Activated T-cell treated with anti-CD3 and anti-CD28 coated beads for 48 hours (primary cell): ENCODE measurements at regions not wholly inside any gene's neighbourhood (a gene's known extent, or its start where the extent isn't known, plus 50 kb on each side); places are given as distances from the start of the nearest gene placed in this dataset.
"Not testable (repeated sequence)": the region's sequence is repeated elsewhere in the genome, so short reads cannot be mapped to it uniquely, and the experiment has no call there.

Source experiments
- DNase-seq: peaks from one replicate; pipeline ENCODE4 v3.0.0-alpha.2; 2020; ENCODE audit warnings: low read depth

DNA sequence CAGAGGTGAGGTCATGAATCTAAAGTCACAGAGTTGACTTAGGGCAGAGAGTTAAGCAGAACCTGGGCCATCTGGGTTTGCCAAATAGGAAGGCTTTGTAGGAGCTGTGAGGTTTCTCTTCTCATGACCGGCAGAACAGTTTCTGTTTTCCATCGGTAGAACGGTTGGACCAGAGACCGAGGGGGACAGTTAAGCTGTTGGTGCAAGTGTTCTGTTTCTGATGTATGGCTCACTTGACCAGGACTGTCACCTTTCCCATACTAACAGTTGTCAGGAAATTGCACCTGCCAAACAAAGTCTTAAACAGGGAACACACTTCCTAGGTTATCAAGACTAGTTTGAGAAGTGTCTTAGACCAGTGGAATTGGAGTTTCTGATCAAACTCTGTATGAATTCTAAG lies 158.3 kb downstream of the PDCD6IP start:
- no peak for DNase-seq

DNA sequence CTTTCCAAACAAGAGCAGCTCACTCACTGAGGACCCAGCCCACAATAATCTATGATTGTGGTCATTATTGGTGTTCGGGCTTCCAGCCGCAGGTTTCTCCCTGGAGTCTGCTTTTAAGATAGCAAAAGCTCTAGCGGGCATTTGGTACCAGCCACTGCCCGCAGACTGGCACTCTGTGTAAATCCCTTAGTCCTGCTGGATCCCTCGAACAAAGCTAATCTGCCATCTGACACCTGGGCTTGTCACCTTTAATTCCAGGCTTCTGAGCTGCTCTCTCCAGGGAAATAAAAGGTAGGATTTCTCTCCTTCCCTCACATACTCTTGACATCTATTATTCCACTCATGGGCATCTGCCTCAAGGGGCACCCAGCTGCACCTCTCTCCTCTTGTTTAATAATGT lies 158.7 kb downstream of the PDCD6IP start:
- DNase-seq: no peak

DNA sequence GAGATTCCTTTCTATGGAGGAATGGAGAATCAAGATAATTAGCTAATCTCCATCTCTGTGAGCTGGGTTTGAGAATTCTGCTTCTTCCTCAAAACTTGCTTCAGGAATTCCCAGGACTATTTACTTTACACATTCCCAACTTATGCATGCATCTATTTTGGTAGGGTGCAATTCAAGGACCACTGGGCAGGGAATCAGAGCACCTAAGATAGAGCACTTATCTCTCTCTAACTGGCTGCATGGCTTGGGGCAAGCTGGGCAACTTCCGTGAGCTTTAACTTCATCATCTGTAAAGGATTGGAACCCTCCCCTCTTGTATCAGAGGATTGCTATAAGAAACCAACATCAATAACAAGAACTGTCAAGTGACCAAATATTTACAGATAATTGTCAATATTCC lies 160.2 kb downstream of the PDCD6IP start:
- DNase-seq: no peak

DNA sequence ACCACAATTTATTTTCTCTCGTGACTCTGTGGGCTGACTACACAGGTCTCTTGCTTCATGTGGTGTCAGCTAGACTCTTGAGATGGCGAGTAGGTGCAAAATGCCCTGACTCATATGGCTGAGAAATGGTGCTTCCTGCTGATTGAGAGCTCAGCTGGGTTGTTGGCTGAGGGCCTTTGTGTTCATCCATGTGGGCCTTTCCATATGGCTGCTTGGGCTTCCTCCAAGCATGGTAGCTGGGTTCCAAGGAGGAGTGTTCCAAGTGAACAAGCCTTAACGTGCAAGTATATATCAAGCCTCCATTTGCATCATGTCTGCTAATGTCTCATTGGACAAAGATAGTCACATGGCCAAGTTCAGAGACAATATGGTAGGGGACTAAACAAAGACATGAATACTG lies 164.0 kb downstream of the PDCD6IP start:
- no peak for DNase-seq

DNA sequence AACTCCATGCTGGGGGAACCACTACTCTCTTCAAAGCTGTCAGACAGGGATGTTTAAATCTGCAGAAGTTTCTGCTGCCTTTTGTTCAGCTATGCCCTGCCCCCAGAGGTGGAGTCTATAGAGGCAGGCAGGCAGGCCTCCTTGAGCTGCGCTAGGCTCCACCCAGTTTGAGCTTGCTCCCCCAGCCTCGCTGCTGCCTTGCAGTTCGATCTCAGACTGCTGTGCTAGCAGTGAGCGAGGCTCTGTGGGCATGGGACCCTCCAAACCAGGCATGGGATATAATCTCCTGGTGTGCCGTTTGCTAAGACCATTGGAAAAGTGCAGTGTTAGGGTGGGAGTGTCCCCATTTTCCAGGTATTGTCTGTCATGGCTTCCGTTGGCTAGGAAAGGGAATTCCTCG lies 171.8 kb downstream of the PDCD6IP start:
- DNase-seq: not testable (repeated sequence)

DNA sequence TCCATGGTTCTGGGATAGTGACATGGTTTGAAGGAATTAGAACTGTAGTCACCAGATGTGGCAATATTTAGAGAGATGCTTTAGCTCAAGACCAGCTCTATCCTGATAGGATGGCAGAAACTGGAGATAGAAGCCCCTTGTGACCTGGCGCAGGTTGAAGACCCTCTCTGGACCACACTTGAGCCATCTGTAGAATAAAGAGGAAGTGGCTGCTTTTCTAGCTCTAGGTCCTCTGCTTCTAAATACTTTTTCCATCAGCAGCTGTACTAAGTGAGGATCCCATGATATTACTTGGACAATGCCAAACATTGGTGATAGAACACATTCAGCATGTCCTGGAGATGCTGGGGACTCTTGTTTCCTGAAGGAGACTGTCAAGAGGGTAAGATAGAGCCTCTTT lies 172.6 kb downstream of the PDCD6IP start:
- DNase-seq: no peak

DNA sequence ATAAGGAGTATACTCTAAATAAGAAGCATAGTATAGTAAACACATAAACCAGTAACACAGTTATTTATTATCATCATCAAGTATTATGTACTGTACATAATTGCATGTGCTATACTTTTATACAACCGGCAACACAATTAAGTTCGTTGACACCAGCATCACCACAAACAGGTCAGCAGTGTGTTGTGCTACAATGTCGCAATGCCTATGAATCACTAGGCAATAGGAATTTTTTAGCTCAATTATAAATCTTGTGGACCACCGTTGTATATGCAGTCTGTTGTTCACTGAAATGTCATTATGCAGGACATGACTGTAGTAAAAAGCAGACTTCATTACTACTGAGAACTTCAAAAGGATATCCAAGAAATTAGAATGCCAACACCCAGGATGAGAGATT lies 177.0 kb downstream of the PDCD6IP start:
- no peak for DNase-seq

DNA sequence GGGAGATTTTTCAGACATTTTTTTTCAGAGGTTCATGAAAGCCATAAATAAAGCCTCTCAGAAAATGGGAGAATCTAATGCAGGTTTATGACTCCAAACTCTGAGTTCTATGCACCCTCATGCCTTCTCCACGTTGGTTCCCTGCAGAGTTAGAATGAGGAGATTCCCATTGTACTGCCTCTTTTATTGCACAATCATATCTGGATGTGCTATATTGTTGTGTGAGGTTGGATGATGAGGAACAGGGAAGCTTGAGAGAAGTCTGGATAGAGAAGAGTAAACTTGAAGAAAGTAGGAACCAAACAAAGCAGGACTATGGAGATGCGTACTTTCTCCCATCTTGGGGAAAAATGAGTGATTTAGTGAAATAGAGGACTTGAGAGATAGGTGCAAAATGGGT lies 178.8 kb downstream of the PDCD6IP start:
- no peak for DNase-seq

DNA sequence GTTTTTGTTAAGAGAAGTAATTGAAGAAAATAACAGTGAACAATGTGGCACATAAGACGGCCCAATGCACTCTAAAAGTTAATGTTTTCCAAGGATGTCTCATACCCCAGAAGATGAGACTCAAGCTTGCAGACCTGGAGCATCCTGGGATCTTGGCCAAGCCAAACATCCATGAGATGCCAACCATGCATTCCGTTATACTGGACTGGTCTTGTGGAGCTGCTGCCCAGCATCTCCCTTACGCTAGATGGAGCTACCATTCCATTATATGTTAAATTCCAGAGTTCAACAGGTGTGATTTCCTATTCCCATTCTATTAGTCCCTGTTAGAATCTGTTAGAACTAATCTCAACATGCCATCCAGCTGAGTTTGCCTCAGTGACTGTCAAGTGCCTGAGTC lies 181.8 kb downstream of the PDCD6IP start:
- no peak for DNase-seq

DNA sequence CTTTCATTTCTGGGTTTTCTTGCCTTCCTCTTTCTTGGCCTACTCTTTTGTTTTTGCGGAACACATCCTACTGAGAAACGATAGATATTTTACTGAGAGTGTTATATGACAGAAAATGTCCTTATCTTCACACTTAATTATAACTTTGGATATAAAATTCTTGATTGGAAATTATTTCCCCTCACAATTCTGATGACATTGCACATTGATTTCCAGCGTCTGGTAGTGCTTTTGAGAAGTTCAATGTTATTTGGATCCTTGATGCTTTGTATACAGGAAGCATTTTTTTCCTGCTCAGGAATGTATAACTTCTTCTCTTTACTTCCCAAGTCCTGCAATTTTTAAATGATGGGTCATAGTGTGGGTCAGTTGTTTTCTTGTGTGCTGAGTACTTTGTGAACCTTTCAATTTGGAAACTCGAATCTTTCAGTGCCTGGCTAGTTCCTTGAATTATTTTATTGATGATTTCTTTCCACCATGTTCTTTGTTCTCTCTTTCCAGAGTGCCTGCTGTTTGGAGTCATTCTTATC lies 183.9 kb downstream of the PDCD6IP start:
- DNase-seq: no peak

DNA sequence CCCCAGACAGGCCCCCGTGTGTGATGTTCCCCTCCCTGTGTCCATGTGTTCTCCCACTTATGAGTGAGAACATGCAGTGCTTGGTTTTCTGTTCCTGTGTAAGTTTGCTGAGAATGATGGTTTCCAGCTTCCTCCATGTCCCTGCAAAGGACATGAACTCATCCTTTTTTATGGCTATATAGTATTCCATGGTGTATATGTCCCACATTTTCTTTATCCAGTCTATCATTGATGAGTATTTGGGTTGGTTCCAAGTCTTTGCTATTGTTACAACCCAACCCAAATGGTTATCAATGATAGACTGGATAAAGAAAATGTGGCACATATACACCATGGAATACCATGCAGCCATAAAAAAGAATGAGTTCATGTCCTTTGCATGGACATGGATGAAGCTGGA lies 184.5 kb downstream of the PDCD6IP start:
- not testable (repeated sequence) for DNase-seq

DNA sequence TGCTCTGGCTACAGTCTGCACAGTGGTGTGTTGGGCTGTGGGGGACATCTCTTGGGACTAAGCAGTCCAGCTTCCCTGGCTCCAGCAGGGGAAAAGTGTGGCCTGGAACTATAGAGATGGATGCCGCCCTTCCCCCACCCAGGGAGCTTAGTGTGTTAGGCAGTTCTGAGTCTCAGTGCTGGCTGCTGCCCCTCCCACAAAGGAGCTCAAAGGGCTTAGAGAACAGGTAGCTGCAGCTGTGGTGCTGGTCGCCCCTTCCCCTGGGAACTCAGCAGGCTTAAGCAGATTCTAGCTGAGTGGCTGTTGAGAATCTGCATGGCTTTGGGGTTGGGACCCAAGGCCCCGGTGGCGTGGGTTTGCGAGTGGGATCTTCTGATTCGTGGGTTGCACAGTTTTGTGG lies 190.8 kb downstream of the PDCD6IP start:
- DNase-seq: no peak

DNA sequence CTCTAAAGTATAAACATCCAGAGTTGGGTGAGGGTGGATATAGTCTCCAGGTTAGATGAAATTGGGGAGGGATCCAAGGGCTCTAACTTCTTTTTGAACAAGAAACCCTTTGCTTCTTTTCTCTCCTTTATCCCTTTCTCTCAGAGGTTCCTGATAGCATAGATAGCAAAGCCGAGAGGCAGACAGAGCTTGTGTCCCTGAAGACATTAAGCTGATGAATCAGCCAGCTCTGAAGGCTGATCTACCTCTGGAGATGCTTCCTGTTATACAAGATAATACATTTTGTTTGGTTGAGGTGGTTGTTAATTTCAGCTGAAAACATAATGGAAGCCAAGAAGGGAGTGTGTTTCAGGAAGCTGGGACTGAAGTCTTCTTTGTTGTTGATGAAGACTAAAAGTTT lies 193.2 kb downstream of the PDCD6IP start:
- DNase-seq: no peak

DNA sequence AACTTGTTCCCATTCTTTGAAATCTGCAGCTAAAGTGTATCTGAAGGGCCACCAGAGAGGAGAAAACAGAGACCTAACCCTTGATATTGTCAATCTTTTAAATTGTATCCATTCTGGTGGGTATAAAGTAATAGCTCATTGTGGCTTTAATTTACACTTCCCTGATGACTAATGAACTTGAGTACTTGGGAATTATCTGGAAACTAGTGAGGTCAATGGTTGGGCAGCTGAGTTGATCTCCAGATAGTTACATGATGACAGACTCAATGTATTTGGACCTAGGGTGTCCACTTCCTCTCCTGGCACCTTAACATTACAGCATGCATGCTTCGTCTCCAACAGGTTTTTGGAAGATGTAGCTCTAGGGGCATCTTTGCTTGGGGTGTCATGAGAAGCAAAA lies 195.2 kb downstream of the PDCD6IP start:
- DNase-seq: no peak

DNA sequence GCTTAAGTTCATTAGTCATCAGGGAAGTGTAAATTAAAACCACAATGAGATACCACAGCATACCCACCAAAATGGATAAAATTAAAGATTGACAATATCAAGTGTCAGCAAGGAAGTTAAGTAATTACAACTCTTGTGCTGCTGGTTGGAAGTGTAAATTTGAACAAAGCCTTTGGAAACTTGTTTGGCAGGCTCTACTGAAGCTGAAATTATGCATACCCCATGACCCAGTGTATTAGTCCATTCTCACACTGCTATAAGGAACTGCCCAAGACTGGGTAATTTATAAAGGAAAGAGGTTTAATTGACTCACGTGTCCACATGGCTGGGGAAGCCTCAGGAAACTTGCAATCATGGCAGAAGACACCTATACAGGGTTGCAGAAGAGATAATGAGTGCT lies 196.1 kb downstream of the PDCD6IP start:
- DNase-seq: no peak

DNA sequence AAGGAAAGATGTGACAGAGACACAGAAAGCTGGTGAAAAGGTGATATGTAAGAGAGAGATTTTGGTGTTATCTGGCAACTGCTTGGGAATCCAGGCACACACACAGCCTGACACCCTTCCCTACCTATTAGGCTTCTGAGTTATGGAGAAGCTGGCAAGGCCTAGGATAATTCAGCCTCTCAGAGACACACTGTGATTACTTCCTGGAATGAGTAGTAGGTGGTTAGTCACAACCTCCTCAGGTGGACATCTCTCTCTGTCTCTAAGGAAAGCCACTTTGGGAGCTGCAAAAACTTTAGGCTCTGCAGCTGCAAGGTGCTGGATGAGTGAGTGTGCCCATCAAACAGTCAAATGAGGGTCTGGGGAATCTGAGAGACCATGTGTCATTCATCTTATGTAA lies 201.9 kb downstream of the PDCD6IP start:
- DNase-seq: no peak

DNA sequence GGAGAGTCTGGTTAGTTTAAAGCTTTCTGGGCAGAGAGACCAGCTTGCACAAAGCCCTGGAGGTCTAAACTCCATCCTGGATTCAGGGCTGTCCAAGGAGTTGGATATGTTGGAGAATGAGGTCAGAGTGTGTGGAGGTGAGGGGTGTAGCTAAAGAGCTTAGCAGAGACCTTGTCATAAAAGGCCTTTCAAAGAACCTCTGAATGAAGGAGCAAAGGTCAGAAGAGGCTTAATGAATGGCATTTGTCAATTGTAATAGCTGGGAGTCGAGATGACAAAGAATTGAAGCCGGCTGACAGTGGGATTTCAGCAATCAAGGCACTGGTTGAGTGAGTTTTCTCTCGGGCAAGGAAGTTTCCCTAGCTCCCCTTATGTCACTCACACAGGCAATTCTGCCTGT lies 202.6 kb downstream of the PDCD6IP start:
- DNase-seq: no peak

DNA sequence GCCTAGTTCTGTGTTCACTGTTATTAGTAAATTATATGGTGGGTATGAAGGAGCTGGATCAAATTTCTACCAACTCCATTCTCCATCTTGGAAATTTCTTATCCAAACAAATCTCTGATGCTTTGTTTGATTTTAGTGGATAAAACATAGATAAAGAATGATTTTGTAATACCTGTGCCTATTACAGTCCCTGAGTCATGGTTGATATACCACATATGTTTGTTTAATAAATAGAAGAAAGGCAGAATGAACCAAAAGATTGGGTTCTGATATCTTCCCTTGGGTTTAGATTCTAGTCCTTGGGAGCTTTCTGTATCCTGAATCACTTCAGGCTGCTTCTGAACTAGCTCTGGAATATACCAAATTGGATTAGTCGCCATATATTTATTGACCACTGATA lies 203.6 kb downstream of the PDCD6IP start:
- no peak for DNase-seq

DNA sequence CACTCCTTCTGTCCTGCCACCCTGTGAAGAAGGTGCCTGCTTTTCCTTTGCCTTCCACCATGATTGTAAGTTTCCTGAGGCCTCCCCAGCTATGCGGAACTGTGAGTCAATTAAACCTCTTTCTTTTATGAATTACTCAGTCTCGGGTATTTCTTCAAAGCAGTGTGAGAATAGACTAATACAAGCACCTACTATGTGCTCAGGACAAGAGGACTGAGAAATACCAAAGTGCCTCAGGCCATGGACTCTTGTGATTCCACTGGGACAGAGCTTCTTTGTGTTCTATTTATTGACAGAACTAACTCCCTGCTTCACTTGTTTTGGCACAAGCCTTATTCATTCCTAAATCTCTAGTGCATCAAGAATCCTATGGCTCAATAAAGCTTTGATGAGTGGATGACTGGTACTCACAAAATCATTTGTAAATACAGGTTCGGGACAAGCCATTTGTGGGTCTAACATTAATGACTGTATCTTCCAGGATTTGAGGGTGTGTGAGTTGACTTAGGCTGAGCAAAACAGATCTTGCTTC lies 204.2 kb downstream of the PDCD6IP start:
- DNase-seq: no peak

DNA sequence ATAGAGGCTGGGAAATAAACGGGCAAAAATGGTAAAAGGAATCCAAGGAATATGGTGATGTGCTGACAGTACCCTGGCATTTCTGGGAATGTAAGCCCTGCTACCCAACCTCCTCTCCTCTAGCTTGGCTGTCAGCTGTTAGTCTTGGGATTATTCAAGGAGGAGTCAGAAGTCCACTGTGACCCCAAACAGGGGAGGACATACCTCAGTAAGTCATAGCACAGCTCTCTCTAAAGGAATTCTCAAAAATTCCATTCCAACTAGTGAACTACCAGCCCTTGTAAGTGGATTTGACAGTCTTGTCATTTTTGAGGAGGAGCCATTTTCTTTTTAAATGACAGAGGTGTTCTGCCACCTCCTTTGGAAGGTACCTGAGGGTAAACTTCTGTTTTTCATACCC lies 207.5 kb downstream of the PDCD6IP start:
- no peak for DNase-seq

DNA sequence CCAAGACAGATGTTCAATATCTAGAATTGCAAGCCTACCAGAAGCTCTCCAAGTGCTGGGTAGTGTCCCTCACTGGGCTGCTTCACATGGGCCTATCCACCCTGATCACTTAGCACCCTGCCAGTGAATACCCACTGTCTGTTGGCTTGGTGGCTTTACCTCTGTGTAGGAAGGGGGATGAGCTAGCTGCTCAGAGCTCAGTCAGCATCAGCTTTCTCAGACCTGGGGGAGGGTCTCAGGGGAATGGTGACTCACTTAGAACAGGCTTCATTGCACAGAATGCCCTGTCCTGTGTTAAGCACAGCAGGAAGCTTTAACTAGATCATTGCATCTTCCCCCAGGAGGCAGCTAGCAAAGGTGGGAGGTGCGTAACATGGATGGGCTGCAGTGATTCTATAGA lies 209.8 kb downstream of the PDCD6IP start:
- DNase-seq: no peak

DNA sequence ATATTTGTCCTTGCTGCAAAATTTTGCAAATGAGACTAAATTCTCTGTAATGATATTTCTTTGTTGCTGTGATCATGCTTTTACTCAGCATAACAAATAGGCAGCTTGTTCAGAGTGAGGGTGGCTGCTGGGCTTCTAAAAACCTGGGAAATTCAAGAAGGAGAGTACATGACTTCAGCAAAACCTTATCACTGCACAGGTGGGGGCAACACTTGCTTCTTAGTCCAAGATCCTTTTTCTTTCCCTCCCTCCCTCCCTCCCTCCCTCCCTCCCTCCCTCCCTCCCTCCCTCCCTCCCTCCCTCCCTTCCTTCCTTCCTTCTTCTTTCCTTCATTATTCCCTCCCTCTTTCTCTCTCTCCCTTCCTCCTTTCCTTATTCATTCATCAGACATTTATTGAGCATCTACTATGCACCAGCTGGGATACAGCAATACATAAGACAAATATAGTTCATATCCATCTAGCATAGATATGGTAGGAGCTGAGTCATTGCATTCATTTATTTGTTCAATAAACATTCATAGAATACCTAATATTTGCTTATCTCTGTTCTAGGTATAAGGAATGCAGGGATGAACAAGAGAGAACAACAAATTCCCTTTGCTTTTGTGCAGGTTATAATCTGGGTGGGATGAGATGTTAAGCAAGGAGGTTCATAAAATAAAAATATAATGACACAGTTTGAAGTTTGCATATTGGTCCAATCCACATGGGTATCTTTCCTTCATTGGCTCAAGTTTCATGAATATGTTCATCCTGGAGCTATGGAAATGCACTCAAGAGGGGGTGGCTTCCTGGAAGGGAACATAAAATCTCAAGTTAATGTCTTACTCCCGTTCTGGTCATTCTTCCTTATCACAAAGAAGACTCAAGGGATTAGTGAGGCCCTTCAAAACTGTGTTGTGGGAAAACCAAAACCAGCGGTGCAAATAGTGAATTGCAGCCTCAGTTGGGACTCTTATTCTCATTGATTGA lies 210.7 kb downstream of the PDCD6IP start:
- no peak for DNase-seq
